ENCODE measurements at regions not wholly inside any gene's neighbourhood (a gene's known extent, or its start where the extent isn't known, plus 50 kb on each side); places are given as distances from the start of the nearest gene placed in this dataset.
"Not testable (repeated sequence)": the region's sequence is repeated elsewhere in the genome, so short reads cannot be mapped to it uniquely, and the experiment has no call there.

- DNase-seq (ENCODE audit: low read depth, low spot score) = no peak
- in situ Hi-C loops (cut with HindIII; ENCODE audit: low pct_unique_long_range_greater_than_20kb, low sequenced_read_pairs) = no loop called here
Observed at GRCh38 chr5:136491806-136492205, 126.5 kb upstream of the TRPC7 start.

GRCh38 chr5:136484808-136485325 lies 119.5 kb upstream of the TRPC7 start:
- in situ Hi-C loops (cut with HindIII; ENCODE audit: low pct_unique_long_range_greater_than_20kb, low sequenced_read_pairs) = no loop called here
- no peak for DNase-seq (ENCODE audit: low read depth, low spot score)

- no peak for DNase-seq (ENCODE audit: low read depth, low spot score)
- in situ Hi-C loops (cut with HindIII; ENCODE audit: low pct_unique_long_range_greater_than_20kb, low sequenced_read_pairs) = no loop called here
Observed at GRCh38 chr5:136482206-136482605, 116.9 kb upstream of the TRPC7 start.

GRCh38 chr5:136474466-136474865 lies 109.1 kb upstream of the TRPC7 start:
- DNase-seq (ENCODE audit: low read depth, low spot score) = no peak
- in situ Hi-C loops (cut with HindIII; ENCODE audit: low pct_unique_long_range_greater_than_20kb, low sequenced_read_pairs) = no loop called here

GRCh38 chr5:136467632-136468031 lies 102.3 kb upstream of the TRPC7 start:
- DNase-seq (ENCODE audit: low read depth, low spot score) = no peak
- in situ Hi-C loops (cut with HindIII; ENCODE audit: low pct_unique_long_range_greater_than_20kb, low sequenced_read_pairs) = no loop called here

- in situ Hi-C loops (cut with HindIII; ENCODE audit: low pct_unique_long_range_greater_than_20kb, low sequenced_read_pairs) = no loop called here
- no peak for DNase-seq (ENCODE audit: low read depth, low spot score)
Observed at GRCh38 chr5:136466041-136466415, 100.7 kb upstream of the TRPC7 start.

- in situ Hi-C loops (cut with HindIII; ENCODE audit: low pct_unique_long_range_greater_than_20kb, low sequenced_read_pairs) = no loop called here
- no peak for DNase-seq (ENCODE audit: low read depth, low spot score)
Observed at GRCh38 chr5:136458481-136458880, 93.1 kb upstream of the TRPC7 start.

GRCh38 chr5:136457390-136458013 lies 92.2 kb upstream of the TRPC7 start:
- DNase-seq (ENCODE audit: low read depth, low spot score) = no peak

GRCh38 chr5:136455409-136455808 lies 90.1 kb upstream of the TRPC7 start:
- in situ Hi-C loops (cut with HindIII; ENCODE audit: low pct_unique_long_range_greater_than_20kb, low sequenced_read_pairs) = no loop called here
- no peak for DNase-seq (ENCODE audit: low read depth, low spot score)

More at GRCh38 chr5:136457390-136458013, 92.2 kb upstream of the TRPC7 start:
- in situ Hi-C loops (cut with HindIII; ENCODE audit: low pct_unique_long_range_greater_than_20kb, low sequenced_read_pairs) = no loop called here

GRCh38 chr5:136453986-136454758 lies 88.8 kb upstream of the TRPC7 start:
- in situ Hi-C loops (cut with HindIII; ENCODE audit: low pct_unique_long_range_greater_than_20kb, low sequenced_read_pairs) = no loop called here
- DNase-seq (ENCODE audit: low read depth, low spot score) = no peak

GRCh38 chr5:136453199-136453598 lies 87.9 kb upstream of the TRPC7 start:
- no peak for DNase-seq (ENCODE audit: low read depth, low spot score)
- in situ Hi-C loops (cut with HindIII; ENCODE audit: low pct_unique_long_range_greater_than_20kb, low sequenced_read_pairs) = no loop called here

- DNase-seq (ENCODE audit: low read depth, low spot score); in situ Hi-C loops (cut with HindIII; ENCODE audit: low pct_unique_long_range_greater_than_20kb, low sequenced_read_pairs): not testable (repeated sequence)
Observed at GRCh38 chr5:136447576-136447975, 82.2 kb upstream of the TRPC7 start.

- DNase-seq (ENCODE audit: low read depth, low spot score) = peak; percentile 48
- in situ Hi-C loops (cut with HindIII; ENCODE audit: low pct_unique_long_range_greater_than_20kb, low sequenced_read_pairs) = no loop called here
Observed at GRCh38 chr5:136446565-136446964, 81.2 kb upstream of the TRPC7 start.

GRCh38 chr5:136444099-136444498 lies 78.8 kb upstream of the TRPC7 start:
- DNase-seq (ENCODE audit: low read depth, low spot score); in situ Hi-C loops (cut with HindIII; ENCODE audit: low pct_unique_long_range_greater_than_20kb, low sequenced_read_pairs): not testable (repeated sequence)

- in situ Hi-C loops (cut with HindIII; ENCODE audit: low pct_unique_long_range_greater_than_20kb, low sequenced_read_pairs) = no loop called here
- DNase-seq (ENCODE audit: low read depth, low spot score) = no peak
Observed at GRCh38 chr5:136439367-136439766, 74.0 kb upstream of the TRPC7 start.

GRCh38 chr5:136435946-136436543 lies 70.7 kb upstream of the TRPC7 start:
- DNase-seq (ENCODE audit: low read depth, low spot score) = no peak
- in situ Hi-C loops (cut with HindIII; ENCODE audit: low pct_unique_long_range_greater_than_20kb, low sequenced_read_pairs) = no loop called here

GRCh38 chr5:136434795-136435194 lies 69.5 kb upstream of the TRPC7 start:
- in situ Hi-C loops (cut with HindIII; ENCODE audit: low pct_unique_long_range_greater_than_20kb, low sequenced_read_pairs) = no loop called here

GRCh38 chr5:136432705-136433104 lies 67.4 kb upstream of the TRPC7 start:
- no peak for DNase-seq (ENCODE audit: low read depth, low spot score)
- in situ Hi-C loops (cut with HindIII; ENCODE audit: low pct_unique_long_range_greater_than_20kb, low sequenced_read_pairs) = no loop called here

More at GRCh38 chr5:136434795-136435194, 69.5 kb upstream of the TRPC7 start:
- no peak for DNase-seq (ENCODE audit: low read depth, low spot score)

GRCh38 chr5:136430081-136430480 lies 64.7 kb upstream of the TRPC7 start:
- DNase-seq (ENCODE audit: low read depth, low spot score) = no peak
- in situ Hi-C loops (cut with HindIII; ENCODE audit: low pct_unique_long_range_greater_than_20kb, low sequenced_read_pairs) = no loop called here
